Activated CD8-positive, alpha-beta memory T cell treated with anti-CD3 and anti-CD28 coated beads for 48 hours (primary cell): ENCODE measurements at regions not wholly inside any gene's neighbourhood (a gene's known extent, or its start where the extent isn't known, plus 50 kb on each side); places are given as distances from the start of the nearest gene placed in this dataset.
"Not testable (repeated sequence)": the region's sequence is repeated elsewhere in the genome, so short reads cannot be mapped to it uniquely, and the experiment has no call there.

ENCODE experiments used
- DNase-seq, 3 experiments: peaks; one replicate each; pipeline ENCODE4 v3.0.0-alpha.2; 2020; ENCODE audit warnings: low read depth in 2 of 3, low spot score in 2 of 3

DNA sequence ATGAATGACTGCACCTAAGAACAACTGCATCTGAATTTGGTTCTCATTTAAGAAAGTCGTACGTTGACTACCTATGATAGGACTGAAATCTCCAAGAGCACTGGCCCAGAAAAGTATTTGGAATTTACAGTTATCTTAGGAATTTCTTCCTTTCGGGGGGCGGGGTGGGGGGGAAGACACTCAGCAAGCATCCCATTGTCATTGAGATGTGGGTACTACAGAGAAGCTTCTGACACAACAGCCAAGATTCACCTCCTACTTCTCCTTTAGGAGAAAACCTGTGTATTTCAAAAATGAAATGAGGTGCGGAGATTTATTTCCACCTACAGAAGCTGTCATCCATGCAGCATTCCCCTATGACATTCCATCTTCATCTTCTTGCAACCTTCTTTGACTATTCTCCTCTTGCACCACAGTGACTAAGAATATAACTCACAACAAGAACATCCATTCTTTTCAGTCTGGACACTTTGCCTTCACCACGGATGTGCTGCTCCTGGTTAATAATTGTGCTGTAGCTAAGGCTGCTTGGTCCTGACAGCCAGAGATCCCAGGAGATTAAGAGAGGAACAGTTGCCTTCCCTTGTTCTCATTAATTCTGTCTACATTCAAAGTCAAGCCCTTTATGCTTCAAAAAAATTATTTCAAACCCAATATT, 98.4 kb upstream of the FRMD4A start:
- DNase-seq, result no peak

GRCh38 chr10:14425034-14425433, 94.3 kb upstream of the FRMD4A start:
- no peak for DNase-seq

- no peak for DNase-seq
Observed at GRCh38 chr10:14423111-14423744, 92.5 kb upstream of the FRMD4A start.

- no peak for DNase-seq
Observed at GRCh38 chr10:14422431-14422830, 91.7 kb upstream of the FRMD4A start.

- DNase-seq, result no peak
Observed at GRCh38 chr10:14421941-14422340, 91.2 kb upstream of the FRMD4A start.

- DNase-seq, result not testable (repeated sequence)
Observed at GRCh38 chr10:14417336-14417735, 86.6 kb upstream of the FRMD4A start.

GRCh38 chr10:14416308-14416700, 85.6 kb upstream of the FRMD4A start:
- no peak for DNase-seq

DNA sequence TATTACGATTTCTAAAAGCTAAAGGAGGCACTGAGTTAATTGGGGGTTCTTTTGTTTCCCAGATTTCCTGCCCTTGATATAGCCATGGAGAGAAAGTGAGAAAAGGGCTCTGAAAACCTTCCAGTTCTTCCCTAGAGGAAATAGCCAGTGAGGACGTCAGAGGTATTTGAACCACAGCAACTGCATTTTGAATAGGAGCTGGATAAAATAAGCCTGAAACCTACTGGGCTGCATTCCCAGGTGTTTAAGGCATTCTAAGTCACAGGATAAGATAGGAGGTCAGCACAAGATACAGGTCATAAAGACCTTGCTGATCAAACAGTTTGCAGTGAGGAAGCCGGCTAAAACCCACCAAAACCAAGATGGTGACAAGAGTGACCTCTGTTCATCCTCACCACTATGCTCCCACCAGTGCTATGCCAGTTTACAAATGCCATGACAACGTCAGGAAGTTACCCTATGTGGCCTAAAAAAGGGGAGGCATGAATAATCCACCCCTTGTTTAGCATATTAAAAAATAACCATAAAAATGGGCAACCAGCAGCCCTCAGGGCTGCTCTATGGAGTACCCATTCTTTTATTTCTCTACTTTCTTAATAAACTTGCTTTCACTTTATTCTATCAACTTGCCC, 85.1 kb upstream of the FRMD4A start:
- DNase-seq, result no peak

- no peak for DNase-seq
Observed at GRCh38 chr10:14414901-14415300, 84.2 kb upstream of the FRMD4A start.

GRCh38 chr10:14413523-14413922, 82.8 kb upstream of the FRMD4A start:
- no peak for DNase-seq

GRCh38 chr10:14412624-14413023, 81.9 kb upstream of the FRMD4A start:
- DNase-seq, result no peak

GRCh38 chr10:14409856-14410458, 79.2 kb upstream of the FRMD4A start:
- DNase-seq, result no peak

GRCh38 chr10:14409247-14409646, 78.5 kb upstream of the FRMD4A start:
- peak in 1 of 3 experiments; percentile 22 for DNase-seq

- no peak for DNase-seq
Observed at GRCh38 chr10:14408139-14408538, 77.4 kb upstream of the FRMD4A start.

DNA sequence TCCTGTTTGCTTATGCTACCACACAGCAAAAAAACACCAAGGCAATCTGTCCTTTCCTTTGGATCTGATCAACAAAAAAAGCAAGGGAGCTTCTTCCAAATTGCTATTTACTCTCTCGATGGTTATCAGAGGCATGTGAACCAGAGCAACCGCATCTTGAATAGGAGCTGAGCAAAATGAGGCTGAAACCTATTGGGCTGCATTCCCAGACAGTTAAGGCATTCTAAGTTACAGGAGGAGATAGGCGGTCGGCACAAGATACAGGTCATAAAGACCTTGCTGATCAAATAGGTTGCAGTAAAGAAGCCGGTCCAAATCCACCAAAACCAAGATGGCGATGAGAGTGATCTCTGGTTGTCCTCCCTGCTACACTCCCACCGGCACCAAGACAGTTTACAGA, 76.8 kb upstream of the FRMD4A start:
- DNase-seq, result no peak

DNA sequence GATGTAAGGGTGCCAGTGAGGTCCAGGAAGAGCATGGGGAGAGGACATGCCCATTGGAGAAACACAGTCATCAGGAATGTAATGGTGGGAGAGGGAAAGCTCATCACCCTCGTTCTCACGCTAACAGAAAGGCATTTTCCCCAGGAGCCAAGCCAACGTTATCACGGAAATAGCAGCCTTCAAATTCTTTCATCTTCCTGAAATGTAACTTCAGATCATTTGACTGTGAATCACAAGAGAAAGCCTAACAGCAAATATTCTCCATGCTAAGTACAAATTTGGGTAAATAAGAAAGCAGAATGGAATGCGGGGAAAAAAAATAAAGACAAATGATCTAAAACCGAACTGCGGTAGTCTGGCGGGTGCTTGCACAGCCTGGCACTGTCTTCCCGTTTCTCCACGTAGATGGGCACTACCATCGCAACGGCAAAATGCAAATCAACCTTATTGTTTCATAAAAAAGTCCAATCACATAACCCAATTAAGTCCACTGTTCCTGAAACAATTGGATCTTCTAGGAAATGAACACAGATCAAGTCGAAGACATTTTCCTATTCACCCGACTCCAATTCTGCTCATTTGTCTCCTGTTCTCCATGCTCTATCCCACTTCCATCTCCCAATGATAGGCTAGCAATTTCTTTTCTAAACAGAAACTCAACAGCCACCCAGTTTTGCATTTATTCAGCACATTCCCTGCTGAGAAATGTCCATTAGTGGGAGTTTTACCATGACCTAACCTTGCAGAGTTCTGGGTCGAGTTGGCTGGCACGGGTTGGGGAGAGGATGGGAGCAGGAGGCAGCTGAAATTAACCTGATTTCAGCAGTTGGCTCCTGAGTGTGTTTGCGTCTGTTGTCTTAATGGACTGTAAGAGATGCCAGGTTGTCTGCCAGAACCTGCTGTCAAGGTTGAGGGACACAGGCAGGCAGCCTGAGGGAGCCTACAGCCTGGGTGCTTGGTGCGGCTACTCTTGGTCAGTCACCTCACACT, 74.6 kb upstream of the FRMD4A start:
- DNase-seq, result no peak

DNA sequence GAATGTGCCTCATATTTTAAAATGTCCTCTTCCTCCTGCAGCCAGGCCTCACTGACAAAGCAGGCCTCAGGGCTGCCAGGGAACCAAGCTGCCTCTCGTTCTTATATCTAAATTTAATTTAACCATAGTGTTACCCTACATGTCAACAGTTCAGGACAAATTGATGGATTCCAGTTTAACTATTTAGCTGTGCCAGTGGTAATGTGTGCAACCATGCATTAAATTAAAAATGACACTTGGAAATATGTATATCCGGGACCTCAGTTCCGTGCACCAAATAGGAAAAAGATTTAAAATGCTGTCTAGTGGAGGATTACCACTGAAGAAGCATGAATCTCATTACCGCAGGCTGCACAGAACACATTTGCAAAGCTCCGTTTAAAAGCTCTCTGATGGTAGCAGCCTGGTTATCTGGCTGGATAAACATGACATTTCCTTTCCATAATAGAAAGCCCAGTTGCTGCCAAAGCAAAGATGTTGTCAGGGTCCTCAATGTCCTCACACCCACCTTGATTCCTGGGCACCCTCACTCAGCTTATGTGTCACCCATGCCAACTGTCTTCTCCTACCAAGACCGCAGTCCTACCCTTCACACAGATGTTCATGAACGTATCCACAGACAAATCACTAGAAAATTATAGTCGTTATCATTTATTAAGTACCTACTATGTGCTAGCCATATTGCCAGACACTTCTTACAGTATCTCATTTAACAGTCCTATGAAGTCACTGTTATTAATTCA, 73.3 kb upstream of the FRMD4A start:
- no peak for DNase-seq

DNA sequence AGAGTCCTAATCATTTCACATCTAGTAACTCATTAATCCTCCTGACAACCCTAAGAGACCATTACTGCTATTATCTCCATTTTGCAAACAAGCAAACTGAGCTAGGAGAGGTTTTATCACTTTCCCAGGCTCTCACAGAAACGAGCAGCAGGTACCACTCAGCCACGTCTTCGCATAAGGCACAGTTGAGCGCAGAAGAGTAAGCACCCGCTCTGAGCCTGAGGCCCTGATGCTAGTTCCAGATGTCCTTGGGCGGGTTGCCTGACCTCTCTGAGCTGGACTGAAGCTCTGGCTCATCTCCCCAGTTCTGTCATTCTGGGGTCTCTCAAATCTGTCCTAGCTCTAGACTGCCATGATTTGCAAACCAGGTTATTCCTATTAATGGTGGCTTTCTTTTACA, 72.6 kb upstream of the FRMD4A start:
- DNase-seq, result no peak

- DNase-seq, result no peak
Observed at GRCh38 chr10:14399641-14400040, 68.9 kb upstream of the FRMD4A start.

DNA sequence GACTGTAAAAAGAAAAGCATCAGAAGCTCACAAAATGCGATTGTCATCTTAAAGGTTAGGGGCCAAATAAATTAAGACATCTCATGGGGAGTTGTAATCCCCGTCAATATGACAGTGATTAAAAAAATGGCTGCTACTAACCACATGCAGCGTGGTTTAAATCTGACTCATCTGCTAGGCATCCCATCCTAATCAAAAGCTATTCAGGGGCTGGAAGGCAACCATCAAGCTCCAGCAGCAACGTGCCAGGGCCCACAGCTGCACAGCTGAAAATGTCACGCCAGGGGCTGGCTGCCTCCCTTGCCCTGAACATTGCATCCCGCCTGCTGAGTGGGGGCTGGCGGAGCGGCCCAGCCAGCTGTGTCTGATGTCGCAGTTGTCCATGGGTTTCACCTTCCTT, 66.3 kb upstream of the FRMD4A start:
- DNase-seq, result no peak
